NT2/D1 (cell line): ENCODE measurements at regions not wholly inside any gene's neighbourhood (a gene's known extent, or its start where the extent isn't known, plus 50 kb on each side); places are given as distances from the start of the nearest gene placed in this dataset.
"Not testable (repeated sequence)": the region's sequence is repeated elsewhere in the genome, so short reads cannot be mapped to it uniquely, and the experiment has no call there.

Experiments used
- SUZ12 ChIP-seq: IDR thresholded peaks from 2 replicates; pipeline ENCODE4 v1.6.1; 2011; ENCODE audit not compliant: insufficient read length, insufficient read depth; ENCODE audit errors: extremely low read depth
- ZNF274 ChIP-seq: IDR thresholded peaks from 2 replicates; pipeline ENCODE4 v1.6.1; 2011; ENCODE audit warnings: mild to moderate bottlenecking, low read depth, low read length

GRCh38 chr6:57898850-57899249, 581.4 kb downstream of the PRIM2 start:
- not testable (repeated sequence) for TF ChIP-seq SUZ12, ZNF274
